ENCODE measurements at regions not wholly inside any gene's neighbourhood (a gene's known extent, or its start where the extent isn't known, plus 50 kb on each side); places are given as distances from the start of the nearest gene placed in this dataset.
"Not testable (repeated sequence)": the region's sequence is repeated elsewhere in the genome, so short reads cannot be mapped to it uniquely, and the experiment has no call there.

- H3K9me3 ChIP-seq (replicated peaks; ENCODE audit: control insufficient read depth, insufficient read depth, low read length) = no peaks in the 10 kb centered on the region
- no peaks in the 10 kb centered on the region for H3K79me2 ChIP-seq (ENCODE audit: control insufficient read depth, insufficient read depth, low read length)
- no peaks in the 10 kb centered on the region for H4K20me1 ChIP-seq (replicated peaks; ENCODE audit: control insufficient read depth, extremely low read depth, insufficient read depth, low read length)
- H3K9me1 ChIP-seq (replicated peaks; ENCODE audit: control insufficient read depth, extremely low read depth, insufficient read depth, low read length) = no peaks in the 10 kb centered on the region
- dilution Hi-C loops (cut with MboI; ENCODE audit: extremely low pct_ligation_motif_present, low sequenced_read_pairs) = no loop called here
- peaks cover 5 to 6% of the 10 kb centered on the region in 2 experiments for H3K27me3 ChIP-seq (ENCODE audit: control insufficient read depth in 2 of 2, insufficient read depth in 2 of 2, low read length in 2 of 2)
- FAIRE-seq (no peak), DNase-seq (ENCODE audit: low read depth, low spot score) (no peak)
- BruUV-seq (replicated peaks) = no TSS peak
- intact Hi-C loops (cut with micrococcal nuclease) = no loop called here
- CTCF ChIA-PET = interaction anchor here (1.1 kb wide), 1 partner anchor 60 kb away, joined by 3 read pairs; no protein-coding TSS in a partner anchor
- H3K4me2 ChIP-seq (ENCODE audit: insufficient read depth, low read length) = no peak overlapping the region
- no peak overlapping the region for H2AFZ ChIP-seq (ENCODE audit: low read depth, low read length)
- H3K4me3 ChIP-seq (replicated peaks in 1 of 3; ENCODE audit: insufficient read depth in 1 of 3, low read depth in 1 of 3, low read length in 3 of 3) = no peak overlapping the region
- H3K9ac ChIP-seq (replicated peaks; ENCODE audit: extremely low read depth, insufficient read depth, low read length) = no peak overlapping the region
- TF ChIP-seq FOS (IDR thresholded peaks at IDR 0.05; ENCODE audit: borderline replicate concordance, insufficient read depth, low read length) (no peak), JUN (IDR thresholded peaks at IDR 0.05; ENCODE audit: borderline replicate concordance, insufficient read depth, insufficient read length, low read depth) (no peak), MYC (IDR thresholded peaks at IDR 0.05; ENCODE audit: low read depth, low read length) (no peak), EZH2 (IDR thresholded peaks at IDR 0.05; ENCODE audit: borderline replicate concordance, low read depth, low read length, severe bottlenecking) (no peak), GATA2 (IDR thresholded peaks at IDR 0.05; ENCODE audit: insufficient read depth, insufficient read length, low read depth, low read length) (no peak), MAX (IDR thresholded peaks at IDR 0.05; ENCODE audit: insufficient read depth, insufficient read length) (no peak), POLR2A (IDR thresholded peaks at IDR 0.05; ENCODE audit: low read depth, low read length) (no peak), POLR2AphosphoS5 (IDR thresholded peaks at IDR 0.05; ENCODE audit: insufficient read depth, low read depth, low read length) (no peak)
- TF ChIP-seq, protein P1, sequence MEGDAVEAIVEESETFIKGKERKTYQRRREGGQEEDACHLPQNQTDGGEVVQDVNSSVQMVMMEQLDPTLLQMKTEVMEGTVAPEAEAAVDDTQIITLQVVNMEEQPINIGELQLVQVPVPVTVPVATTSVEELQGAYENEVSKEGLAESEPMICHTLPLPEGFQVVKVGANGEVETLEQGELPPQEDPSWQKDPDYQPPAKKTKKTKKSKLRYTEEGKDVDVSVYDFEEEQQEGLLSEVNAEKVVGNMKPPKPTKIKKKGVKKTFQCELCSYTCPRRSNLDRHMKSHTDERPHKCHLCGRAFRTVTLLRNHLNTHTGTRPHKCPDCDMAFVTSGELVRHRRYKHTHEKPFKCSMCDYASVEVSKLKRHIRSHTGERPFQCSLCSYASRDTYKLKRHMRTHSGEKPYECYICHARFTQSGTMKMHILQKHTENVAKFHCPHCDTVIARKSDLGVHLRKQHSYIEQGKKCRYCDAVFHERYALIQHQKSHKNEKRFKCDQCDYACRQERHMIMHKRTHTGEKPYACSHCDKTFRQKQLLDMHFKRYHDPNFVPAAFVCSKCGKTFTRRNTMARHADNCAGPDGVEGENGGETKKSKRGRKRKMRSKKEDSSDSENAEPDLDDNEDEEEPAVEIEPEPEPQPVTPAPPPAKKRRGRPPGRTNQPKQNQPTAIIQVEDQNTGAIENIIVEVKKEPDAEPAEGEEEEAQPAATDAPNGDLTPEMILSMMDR (IDR thresholded peaks at IDR 0.05; ENCODE audit: extremely low read depth in 1 of 2, insufficient read depth in 1 of 2, low read depth in 1 of 2, low read length in 2 of 2) = no peak
- H3K36me3 ChIP-seq (ENCODE audit: control insufficient read depth in 2 of 2, extremely low read depth in 1 of 2, insufficient read depth in 2 of 2, low read length in 2 of 2) = no peaks in the 10 kb centered on the region
- POLR2A ChIA-PET = no interaction called here
- H3K4me1 ChIP-seq (ENCODE audit: control insufficient read depth, extremely low read depth, insufficient read depth, low read length) = no peaks in the 10 kb centered on the region
- no peak overlapping the region for H3K27ac ChIP-seq (ENCODE audit: insufficient read depth, low read depth, low read length)
Observed at GRCh38 chr21:35556536-35556935, 503.8 kb downstream of the SETD4 start.

DNA sequence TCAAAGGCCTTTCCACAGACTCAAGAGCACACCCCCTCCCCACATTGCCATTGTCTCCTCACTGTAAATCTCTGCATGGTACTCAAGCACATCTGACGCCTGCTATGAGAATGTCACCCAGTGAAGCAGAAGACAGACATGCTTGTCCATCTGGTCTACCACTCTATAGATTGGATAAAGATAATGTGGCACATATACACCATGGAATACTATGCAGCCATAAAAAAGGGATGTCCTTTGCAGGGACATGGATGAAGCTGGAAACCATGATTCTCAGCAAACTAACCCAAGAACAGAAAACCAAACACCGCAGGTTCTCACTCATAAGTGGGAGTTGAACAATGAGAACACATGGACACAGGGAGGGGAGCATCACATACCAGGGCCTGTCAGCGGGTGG lies 503.4 kb upstream of the RUNX1 start:
- POLR2A ChIA-PET; dilution Hi-C loops (cut with MboI; ENCODE audit: extremely low pct_ligation_motif_present, low sequenced_read_pairs); DNase-seq (ENCODE audit: low read depth, low spot score); H3K9ac ChIP-seq (replicated peaks; ENCODE audit: extremely low read depth, insufficient read depth, low read length); H3K4me1 ChIP-seq (ENCODE audit: control insufficient read depth, extremely low read depth, insufficient read depth, low read length); H3K27me3 ChIP-seq (ENCODE audit: control insufficient read depth in 2 of 2, insufficient read depth in 2 of 2, low read length in 2 of 2); BruUV-seq (replicated peaks); H3K27ac ChIP-seq (ENCODE audit: insufficient read depth, low read depth, low read length); H3K4me2 ChIP-seq (ENCODE audit: insufficient read depth, low read length); H4K20me1 ChIP-seq (replicated peaks; ENCODE audit: control insufficient read depth, extremely low read depth, insufficient read depth, low read length); H3K36me3 ChIP-seq (ENCODE audit: control insufficient read depth in 2 of 2, extremely low read depth in 1 of 2, insufficient read depth in 2 of 2, low read length in 2 of 2); intact Hi-C loops (cut with micrococcal nuclease); CTCF ChIA-PET; H3K9me3 ChIP-seq (replicated peaks; ENCODE audit: control insufficient read depth, insufficient read depth, low read length); H2AFZ ChIP-seq (ENCODE audit: low read depth, low read length); H3K4me3 ChIP-seq (replicated peaks in 1 of 3; ENCODE audit: insufficient read depth in 1 of 3, low read depth in 1 of 3, low read length in 3 of 3); H3K79me2 ChIP-seq (ENCODE audit: control insufficient read depth, insufficient read depth, low read length); H3K9me1 ChIP-seq (replicated peaks; ENCODE audit: control insufficient read depth, extremely low read depth, insufficient read depth, low read length): not testable (repeated sequence)
- FAIRE-seq = peak; percentile 26

Data from endothelial cell of umbilical vein (primary cell).